ENCODE measurements at regions not wholly inside any gene's neighbourhood (a gene's known extent, or its start where the extent isn't known, plus 50 kb on each side); places are given as distances from the start of the nearest gene placed in this dataset.

DNA sequence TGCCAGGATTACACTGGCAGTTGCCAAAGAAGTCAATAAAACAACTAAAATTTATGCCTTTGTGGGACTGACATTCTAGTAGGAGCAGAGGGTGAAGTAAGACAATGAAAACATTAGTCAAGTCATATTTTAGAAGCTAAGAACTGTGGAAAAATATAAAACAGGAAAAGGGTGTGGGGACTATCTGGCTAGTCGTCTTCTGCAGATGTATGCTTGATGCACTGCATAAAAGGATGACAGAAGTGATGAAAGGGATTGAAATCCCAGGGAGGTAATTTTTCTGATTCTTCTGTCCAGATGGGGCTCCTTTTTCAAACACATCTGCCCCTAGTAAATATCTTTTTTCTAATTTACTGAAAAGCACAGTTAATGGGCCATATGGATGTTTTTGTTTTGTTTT is 706.3 kb downstream of the ADGRL2 start:
- intact Hi-C loops (cut with DNase I), result no loop called here
- DNase-seq (no peak), ATAC-seq (no peak)

DNA sequence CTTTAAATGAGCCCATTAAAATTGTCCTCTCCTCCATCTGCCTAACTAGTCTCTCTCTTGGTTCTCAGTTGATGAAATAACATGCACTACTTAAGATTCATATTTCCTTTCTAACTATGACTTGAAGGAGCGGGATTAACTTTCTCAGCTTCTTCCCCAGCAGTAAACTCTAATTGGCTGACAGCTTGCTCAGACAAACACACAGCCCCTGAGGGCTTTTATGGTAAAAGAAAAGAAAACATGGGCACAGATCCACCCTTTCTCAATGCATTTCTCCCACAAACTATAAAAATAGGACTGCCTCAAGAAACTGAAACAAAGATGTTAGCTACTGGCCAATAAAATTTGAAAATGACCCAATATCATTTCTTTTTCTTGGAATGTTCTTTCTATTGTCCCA is 703.1 kb downstream of the ADGRL2 start:
- DNase-seq, result no peak
- intact Hi-C loops (cut with DNase I), result no loop called here
- peak; percentile 31 to 61 for ATAC-seq

- DNase-seq, result no peak
- intact Hi-C loops (cut with DNase I), result no loop called here
- no peak for ATAC-seq
Observed at GRCh38 chr1:82499022-82499421, 698.3 kb downstream of the ADGRL2 start.

- ATAC-seq, result no peak
- intact Hi-C loops (cut with DNase I), result no loop called here
- DNase-seq, result no peak
Observed at GRCh38 chr1:82494117-82494516, 693.4 kb downstream of the ADGRL2 start.

- intact Hi-C loops (cut with DNase I), result no loop called here
- ATAC-seq (peak; percentile 68 to 83), DNase-seq (no peak)
Observed at GRCh38 chr1:82492159-82492558, 691.4 kb downstream of the ADGRL2 start.

GRCh38 chr1:82491301-82492048 is 690.7 kb downstream of the ADGRL2 start:
- ATAC-seq (peak in 1 of 2 donors; percentile 42), DNase-seq (no peak)
- intact Hi-C loops (cut with DNase I), result no loop called here

- DNase-seq (no peak), ATAC-seq (no peak)
- intact Hi-C loops (cut with DNase I), result no loop called here
Observed at GRCh38 chr1:82487778-82488177, 687.0 kb downstream of the ADGRL2 start.

DNA sequence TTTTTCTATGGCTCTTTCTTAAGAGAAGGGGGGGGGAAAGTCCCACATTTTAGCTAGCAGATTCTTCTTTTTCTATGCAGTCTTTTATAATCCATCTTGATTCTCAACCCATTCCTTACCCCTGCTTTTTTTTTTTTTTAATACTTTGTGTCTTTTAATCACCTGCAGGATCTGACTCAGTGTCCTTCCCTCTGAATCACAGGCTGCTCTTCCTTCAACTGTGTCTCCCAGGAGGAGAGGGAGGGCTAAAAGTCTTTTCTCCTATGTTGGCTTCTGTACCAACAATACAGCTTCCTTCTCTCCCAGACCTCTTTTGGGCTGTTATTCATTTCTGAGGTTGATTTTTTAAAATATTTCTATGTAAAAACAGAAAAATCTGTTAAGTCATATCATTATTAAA is 686.2 kb downstream of the ADGRL2 start:
- no peak for ATAC-seq
- no peak for DNase-seq
- intact Hi-C loops (cut with DNase I), result no loop called here

- intact Hi-C loops (cut with DNase I), result no loop called here
- ATAC-seq (no peak), DNase-seq (no peak)
Observed at GRCh38 chr1:82486468-82486867, 685.7 kb downstream of the ADGRL2 start.

- DNase-seq (peak; percentile 33), ATAC-seq (peak; percentile 63 to 77)
- intact Hi-C loops (cut with DNase I), result no loop called here
Observed at GRCh38 chr1:82485591-82486369, 685.0 kb downstream of the ADGRL2 start.

DNA sequence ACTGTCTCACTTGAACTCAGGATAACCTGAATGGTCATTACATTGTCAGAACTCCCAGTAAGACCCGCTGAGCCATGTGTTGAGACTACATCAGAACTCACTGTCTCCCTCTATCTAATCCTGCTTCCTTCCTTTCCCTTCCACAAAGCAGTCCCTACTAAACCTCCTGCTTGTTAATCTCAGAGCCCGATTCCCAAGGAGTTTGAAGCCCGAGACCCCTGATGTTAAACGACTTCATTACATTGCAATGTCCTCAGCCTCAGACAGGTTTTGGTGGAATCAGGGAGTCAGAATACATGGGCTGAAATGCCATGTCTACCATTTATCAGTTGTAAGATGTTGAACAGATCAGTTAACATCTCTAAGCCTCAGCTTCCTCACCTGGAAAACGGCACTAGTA is 682.4 kb downstream of the ADGRL2 start:
- no peak for DNase-seq
- intact Hi-C loops (cut with DNase I), result no loop called here
- ATAC-seq, result no peak

DNA sequence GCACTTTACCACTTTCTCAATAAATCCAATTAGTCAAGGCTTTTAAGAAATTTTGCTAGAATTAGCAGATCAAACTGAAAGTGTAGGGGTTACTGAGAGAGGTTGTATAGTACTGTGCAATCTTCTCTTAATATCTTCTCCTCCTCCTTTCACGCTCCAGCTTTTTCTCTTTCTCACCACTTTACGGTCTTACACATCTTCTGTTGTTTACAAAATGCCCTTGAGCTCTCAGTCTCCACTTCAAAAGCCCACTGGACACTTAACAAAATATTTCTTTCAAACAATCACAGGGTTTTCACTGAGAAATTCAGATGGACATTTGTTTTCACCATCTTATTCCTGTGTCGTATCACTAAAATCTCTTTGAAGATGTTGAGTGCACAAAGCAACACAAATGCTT is 678.2 kb downstream of the ADGRL2 start:
- intact Hi-C loops (cut with DNase I), result no loop called here
- ATAC-seq, result no peak

GRCh38 chr1:82472489-82473131 is 671.9 kb downstream of the ADGRL2 start:
- ATAC-seq, result no peak
- intact Hi-C loops (cut with DNase I), result no loop called here
- DNase-seq, result no peak

More for the DNA sequence above, 678.2 kb downstream of the ADGRL2 start:
- no peak for DNase-seq

- DNase-seq (no peak), ATAC-seq (no peak)
- intact Hi-C loops (cut with DNase I), result no loop called here
Observed at GRCh38 chr1:82466891-82467290, 666.2 kb downstream of the ADGRL2 start.

GRCh38 chr1:82466416-82466815 is 665.7 kb downstream of the ADGRL2 start:
- no peak for ATAC-seq
- intact Hi-C loops (cut with DNase I), result no loop called here
- no peak for DNase-seq

DNA sequence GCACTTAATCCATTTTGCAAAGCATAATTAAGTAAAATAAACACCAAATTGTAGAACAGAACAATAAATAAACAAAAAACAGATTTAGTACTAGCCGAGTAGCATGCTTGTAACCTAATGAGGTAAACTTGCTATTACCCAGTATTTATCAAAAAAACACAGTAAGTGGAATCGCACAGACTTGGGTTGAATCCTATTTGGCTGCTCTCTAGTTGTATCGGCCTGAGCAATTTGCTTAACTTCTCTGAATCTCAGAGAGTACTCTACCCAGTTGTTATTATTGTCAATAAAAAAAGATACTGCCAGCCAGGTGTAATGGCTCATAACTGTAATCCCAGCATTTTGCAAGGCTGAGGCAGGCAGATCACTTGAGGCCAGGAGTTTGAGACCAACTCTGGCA is 664.3 kb downstream of the ADGRL2 start:
- peak in 1 of 2 donors; percentile 44 for ATAC-seq
- intact Hi-C loops (cut with DNase I), result no loop called here
- no peak for DNase-seq

- intact Hi-C loops (cut with DNase I), result no loop called here
- peak; percentile 51 to 76 for ATAC-seq
- peak; percentile 38 for DNase-seq
Observed at GRCh38 chr1:82464362-82465001, 663.7 kb downstream of the ADGRL2 start.

DNA sequence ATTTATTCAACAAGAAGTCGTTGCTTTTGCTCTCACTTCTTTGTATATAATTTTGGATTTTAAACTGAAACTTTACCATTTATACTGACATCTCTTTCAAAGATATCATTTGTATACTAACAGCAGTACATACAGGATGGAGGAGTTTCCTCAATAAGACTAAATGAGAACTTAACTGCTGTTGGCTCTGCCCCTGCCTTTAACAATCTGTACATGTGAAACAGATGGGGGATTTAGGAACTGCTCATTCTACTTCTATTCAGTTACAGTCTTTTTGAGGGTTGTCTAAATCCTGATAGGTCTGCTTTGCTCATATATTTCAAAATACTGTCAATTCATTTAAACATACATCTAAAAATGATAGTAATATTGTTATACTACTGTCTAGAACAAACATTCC is 663.2 kb downstream of the ADGRL2 start:
- intact Hi-C loops (cut with DNase I), result no loop called here
- DNase-seq (no peak), ATAC-seq (no peak)

DNA sequence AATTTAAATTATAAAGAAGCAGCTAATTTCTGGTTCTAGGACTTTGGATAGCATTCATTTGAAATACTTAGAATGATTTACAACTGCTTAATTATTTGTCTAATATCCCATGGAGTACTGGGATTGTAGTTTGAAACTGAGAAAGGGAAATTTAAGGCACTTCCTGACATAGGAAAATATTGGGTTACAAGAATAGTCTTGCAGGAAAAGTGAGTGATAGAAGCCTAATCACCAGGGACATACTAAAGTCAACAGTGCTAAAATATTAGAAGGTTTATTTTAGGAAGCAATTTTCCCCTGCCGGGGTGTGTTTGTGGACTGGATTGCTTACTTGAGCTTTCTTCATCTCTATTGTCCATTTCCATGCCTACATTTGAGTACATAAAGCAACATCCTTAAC is 661.6 kb downstream of the ADGRL2 start:
- intact Hi-C loops (cut with DNase I), result no loop called here
- ATAC-seq, result no peak
- no peak for DNase-seq

GRCh38 chr1:82455342-82455741 is 654.6 kb downstream of the ADGRL2 start:
- ATAC-seq (no peak), DNase-seq (no peak)
- intact Hi-C loops (cut with DNase I), result no loop called here

All from left cardiac atrium (tissue), 4 donors.